ENCODE measurements at regions not wholly inside any gene's neighbourhood (a gene's known extent, or its start where the extent isn't known, plus 50 kb on each side); places are given as distances from the start of the nearest gene placed in this dataset.

GRCh38 chr13:59000770-59001169 lies 1163.0 kb downstream of the DIAPH3 start (continued):
- TF ChIP-seq ZNF462 (CRISPR knock-in tag; IDR thresholded peaks at IDR 0.05) (no peak), CREB1 (CRISPR knock-in tag; IDR thresholded peaks at IDR 0.05; ENCODE audit: low read depth) (no peak), NANOG (IDR thresholded peaks at IDR 0.05; ENCODE audit: borderline replicate concordance) (no peak), EZH2 (IDR thresholded peaks at IDR 0.05; ENCODE audit: low read depth, unreplicated experiment) (no peak), ETS1 (IDR thresholded peaks at IDR 0.05) (no peak), EZH2phosphoT487 (IDR thresholded peaks at IDR 0.05; ENCODE audit: unreplicated experiment) (no peak), STAT1 (IDR thresholded peaks at IDR 0.05; ENCODE audit: unreplicated experiment) (no peak), JUNB (IDR thresholded peaks at IDR 0.05; ENCODE audit: unreplicated experiment) (no peak)

GRCh38 chr13:59012731-59013130 lies 1151.0 kb downstream of the DIAPH3 start:
- ATAC-seq: peak; percentile 69
- H3K36me3 ChIP-seq (ENCODE audit: insufficient read depth): no peaks in the 10 kb centered on the region
- H3K27ac Mint-ChIP-seq: no peak overlapping the region
- TF ChIP-seq EZH2phosphoT487 (IDR thresholded peaks at IDR 0.05; ENCODE audit: unreplicated experiment): no peak
- TF ChIP-seq POLR2AphosphoS5 (IDR thresholded peaks at IDR 0.05; ENCODE audit: low read depth): no peak
- TF ChIP-seq ZNF114 (CRISPR knock-in tag; IDR thresholded peaks at IDR 0.05): no peak
- TF ChIP-seq STAT1 (IDR thresholded peaks at IDR 0.05; ENCODE audit: unreplicated experiment): no peak
- TF ChIP-seq ZNF462 (CRISPR knock-in tag; IDR thresholded peaks at IDR 0.05): no peak

More at GRCh38 chr13:59012731-59013130, 1151.0 kb downstream of the DIAPH3 start:
- Histone ChIP-seq H3K4me2 (no peak overlapping the region), H3K9me2 (ENCODE audit: insufficient read depth) (peaks cover 3% of the 10 kb centered on the region; the same call in 1 of the 2 replicates), H3K4me3 (no peak overlapping the region), H2AFZ (peak overlapping the region; percentile 25; the same call in 1 of the 2 replicates), H3K27me3 (ENCODE audit: insufficient read depth) (no peaks in the 10 kb centered on the region), H4K20me1 (replicated peaks; ENCODE audit: insufficient read depth) (no peaks in the 10 kb centered on the region), H3K4me1 (ENCODE audit: insufficient read depth) (no peaks in the 10 kb centered on the region; the same call in 1 of the 2 replicates), H3K79me2 (replicated peaks; ENCODE audit: insufficient read depth) (no peaks in the 10 kb centered on the region), H3F3A (replicated peaks; ENCODE audit: low read depth) (no peaks in the 10 kb centered on the region), H3K27ac (ENCODE audit: low read depth) (no peak overlapping the region)
- H3K4me1 Mint-ChIP-seq: peaks cover 4% of the 10 kb centered on the region; the same call in 2 of the 3 replicates
- H3K27me3 Mint-ChIP-seq (ENCODE audit: insufficient read depth, low read depth, poor library complexity): no peaks in the 10 kb centered on the region
- H3K9me3 Mint-ChIP-seq: no peaks in the 10 kb centered on the region
- DNase-seq (ENCODE audit: low spot score): peak; percentile 19
- H3K36me3 Mint-ChIP-seq (ENCODE audit: low read depth): no peaks in the 10 kb centered on the region
- no peak overlapping the region for H3K4me3 Mint-ChIP-seq

Measured in GM23338 (cell line).